ENCODE measurements at regions not wholly inside any gene's neighbourhood (a gene's known extent, or its start where the extent isn't known, plus 50 kb on each side); places are given as distances from the start of the nearest gene placed in this dataset.
"Not testable (repeated sequence)": the region's sequence is repeated elsewhere in the genome, so short reads cannot be mapped to it uniquely, and the experiment has no call there.

DNA sequence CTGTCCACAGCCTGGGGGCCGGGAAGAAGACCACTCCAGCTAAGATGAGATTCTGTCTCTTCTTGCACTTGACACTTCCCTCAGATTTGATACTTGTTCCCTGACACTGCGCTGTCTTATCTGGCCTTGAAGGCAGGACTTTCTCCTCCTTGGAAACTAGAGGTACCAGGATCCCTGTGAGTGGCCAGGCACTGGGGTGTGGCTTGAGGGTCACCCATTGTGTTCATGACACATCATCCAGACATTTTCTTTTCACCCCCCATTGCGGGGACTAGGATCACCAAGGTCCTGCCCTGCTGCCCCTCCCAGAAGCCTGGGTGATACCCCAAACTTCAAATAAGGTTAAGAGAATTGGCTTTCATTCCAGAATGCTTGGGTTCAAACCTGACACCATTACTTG is 103.3 kb downstream of the NDFIP1 start:
- Histone ChIP-seq H3K4me1 (peaks cover 11 to 30% (median 21%) of the 10 kb centered on the region in 10 experiments), H4K20me1 (no peaks in the 10 kb centered on the region), H3K4me2 (no peak overlapping the region), H3K27me3 (no peaks in the 10 kb centered on the region), H3K36me3 (no peaks in the 10 kb centered on the region), H3K27ac (no peak overlapping the region), H3K9ac (no peak overlapping the region), H3K9me3 (replicated peaks in 1 of 11) (no peaks in the 10 kb centered on the region), H3K4me3 (no peak overlapping the region)
- no peak for TF ChIP-seq Cebpa-rat (IDR thresholded peaks at IDR 0.05)

DNA sequence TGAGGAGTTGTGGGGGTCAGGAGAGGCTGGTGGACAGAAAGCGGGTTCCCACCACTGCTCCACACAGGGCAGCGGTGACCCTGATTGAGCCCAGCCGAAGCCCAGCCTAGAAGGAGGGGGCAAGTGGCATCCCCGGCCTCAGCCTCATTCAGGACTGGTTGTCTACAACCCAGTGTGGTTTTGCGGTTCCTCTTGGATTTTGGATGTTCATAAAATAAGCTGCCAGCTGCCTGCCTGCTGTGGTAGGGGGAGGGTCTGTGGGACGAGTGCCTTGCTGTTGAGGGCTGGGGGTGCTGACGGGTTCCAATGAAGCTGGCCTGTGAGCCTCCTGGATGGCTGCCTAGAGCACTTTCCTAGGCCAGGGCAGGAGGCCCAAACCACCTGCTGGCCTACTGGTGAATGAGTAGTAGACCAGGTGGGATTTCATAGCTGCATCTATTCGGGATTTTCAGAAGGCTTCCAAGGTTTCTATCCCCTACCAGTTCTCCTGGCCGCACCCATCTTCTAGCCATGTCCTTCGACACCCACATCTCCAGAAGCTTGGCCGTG is 102.4 kb downstream of the NDFIP1 start:
- no peak overlapping the region for H3K4me3 ChIP-seq
- no peaks in the 10 kb centered on the region for H3K27me3 ChIP-seq
- no peak overlapping the region for H3K27ac ChIP-seq
- H3K9ac ChIP-seq: no peak overlapping the region
- peak overlapping the region in 5 of 11 experiments; percentile 23 to 42 (median 36); a peak in 8 of 22 replicates for H3K4me2 ChIP-seq
- H3K9me3 ChIP-seq (replicated peaks in 1 of 11): no peaks in the 10 kb centered on the region
- TF ChIP-seq Cebpa-rat (IDR thresholded peaks at IDR 0.05): no peak
- H3K4me1 ChIP-seq: peaks cover 4 to 21% (median 11%) of the 10 kb centered on the region in 10 experiments
- no peaks in the 10 kb centered on the region for H4K20me1 ChIP-seq
- H3K36me3 ChIP-seq: no peaks in the 10 kb centered on the region

DNA sequence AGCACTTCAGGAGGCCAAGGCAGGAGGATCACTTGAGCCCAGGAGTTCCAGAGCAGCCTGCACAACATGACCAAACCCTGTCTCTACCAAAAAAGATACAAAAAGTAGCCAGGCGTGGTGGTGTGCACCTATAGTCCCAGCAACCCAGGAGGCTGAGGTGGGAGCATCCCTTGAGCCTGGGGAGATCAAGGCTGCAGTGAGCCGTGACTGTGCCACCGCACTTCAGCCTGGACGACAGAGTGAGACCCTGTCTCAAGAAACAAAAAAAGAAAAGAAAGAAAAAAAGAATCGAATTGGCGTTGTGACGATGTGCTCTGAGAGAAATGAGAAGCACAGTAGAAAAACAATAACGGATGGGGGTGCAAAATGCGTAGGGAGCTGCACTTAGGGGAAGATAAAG is 101.4 kb downstream of the NDFIP1 start:
- Histone ChIP-seq H3K36me3 (no peaks in the 10 kb centered on the region), H3K27ac (no peak overlapping the region), H4K20me1 (no peaks in the 10 kb centered on the region), H3K27me3 (no peaks in the 10 kb centered on the region), H3K4me1 (peaks cover 0 to 22% (median 12%) of the 10 kb centered on the region in 10 experiments; a peak in 14 of 20 replicates), H3K9ac (no peak overlapping the region), H3K9me3 (replicated peaks in 1 of 11) (no peaks in the 10 kb centered on the region), H3K4me2 (peak overlapping the region in 4 of 11 experiments; percentile 8 to 42 (median 30); a peak in 2 of 22 replicates), H3K4me3 (no peak overlapping the region)
- no peak for TF ChIP-seq Cebpa-rat (IDR thresholded peaks at IDR 0.05)

DNA sequence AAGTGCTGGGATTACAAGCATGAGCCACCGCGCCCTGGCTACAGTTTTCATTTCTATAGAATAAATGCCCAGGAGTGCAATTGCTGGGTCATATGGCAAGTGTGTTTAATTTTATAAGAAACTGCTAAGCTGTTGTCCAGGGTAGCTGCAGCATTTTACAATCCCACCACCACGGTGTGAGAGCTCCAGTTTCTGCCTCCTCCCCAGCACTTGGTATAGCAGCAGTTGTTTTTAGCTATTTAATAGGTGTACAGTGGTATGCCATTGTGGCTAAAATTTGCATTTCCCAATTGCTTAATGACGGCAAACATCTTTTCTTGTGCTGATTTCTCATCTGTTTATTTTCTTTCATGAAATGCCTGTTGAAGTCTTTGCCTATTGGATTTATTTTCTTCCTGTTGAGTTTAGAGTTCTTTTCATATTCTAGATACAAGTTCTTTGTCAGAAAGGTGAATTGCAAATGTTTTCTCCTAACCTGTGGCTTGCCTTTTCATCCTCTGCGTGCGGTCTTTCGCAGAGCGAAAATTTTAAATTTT is 100.3 kb downstream of the NDFIP1 start:
- H3K27ac ChIP-seq: no peak overlapping the region
- no peak for TF ChIP-seq Cebpa-rat (IDR thresholded peaks at IDR 0.05)

DNA sequence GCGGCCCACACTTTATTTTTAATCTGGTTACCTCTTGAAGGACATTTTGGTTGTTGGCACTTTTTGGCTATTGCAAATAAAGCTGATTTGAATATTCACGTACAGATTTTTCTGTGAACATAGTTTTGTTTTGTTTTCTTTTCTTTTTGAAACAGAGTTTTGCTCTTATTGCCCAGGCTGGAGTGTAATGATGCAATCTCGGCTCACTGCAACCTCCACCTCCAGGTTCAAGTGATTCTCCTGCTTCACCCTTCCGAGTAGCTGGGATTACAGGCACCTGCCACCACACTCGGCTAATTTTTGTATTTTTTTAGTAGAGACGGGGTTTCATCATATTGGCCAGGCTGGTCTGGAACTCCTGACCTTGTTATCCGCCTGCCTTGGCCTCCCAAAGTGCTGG is 99.7 kb downstream of the NDFIP1 start:
- H3K9ac ChIP-seq, H3K27ac ChIP-seq: not testable (repeated sequence)

More for the DNA sequence above, 100.3 kb downstream of the NDFIP1 start:
- Histone ChIP-seq H3K9ac (no peak overlapping the region), H3K4me1 (peaks cover 0 to 34% (median 22%) of the 10 kb centered on the region in 10 experiments; a peak in 16 of 20 replicates), H3K9me3 (replicated peaks in 1 of 11) (no peaks in the 10 kb centered on the region), H3K27me3 (no peaks in the 10 kb centered on the region), H4K20me1 (no peaks in the 10 kb centered on the region), H3K36me3 (no peaks in the 10 kb centered on the region), H3K4me2 (no peak overlapping the region), H3K4me3 (no peak overlapping the region)

DNA sequence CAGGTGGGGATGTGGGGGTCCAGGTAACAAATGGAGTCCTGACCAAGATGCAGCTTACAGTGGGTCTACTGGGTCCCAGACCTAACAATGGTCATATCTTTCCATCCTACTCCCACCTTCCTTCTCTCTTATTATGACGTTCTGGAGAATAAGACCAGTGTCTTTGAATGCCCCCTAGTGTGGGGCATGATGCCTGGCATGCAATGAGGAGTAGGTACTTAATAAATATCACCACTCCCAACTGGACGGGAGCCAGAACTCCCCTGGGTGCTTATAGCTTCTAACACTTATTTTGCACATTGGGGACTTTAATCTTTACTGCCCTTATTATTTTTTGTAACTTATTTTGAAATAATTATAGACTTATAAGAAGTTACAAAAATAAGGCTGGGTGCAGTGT is 98.2 kb downstream of the NDFIP1 start:
- peaks cover 8 to 34% (median 22%) of the 10 kb centered on the region in 10 experiments; a peak in 19 of 20 replicates for H3K4me1 ChIP-seq
- H3K9ac ChIP-seq: no peak overlapping the region
- H3K27ac ChIP-seq: no peak overlapping the region
- H3K27me3 ChIP-seq: no peaks in the 10 kb centered on the region
- no peaks in the 10 kb centered on the region for H3K9me3 ChIP-seq (replicated peaks in 1 of 11)
- H4K20me1 ChIP-seq: no peaks in the 10 kb centered on the region
- H3K4me3 ChIP-seq: no peak overlapping the region
- no peak overlapping the region for H3K4me2 ChIP-seq
- H3K36me3 ChIP-seq: no peaks in the 10 kb centered on the region
- no peak for TF ChIP-seq Cebpa-rat (IDR thresholded peaks at IDR 0.05)

More for the DNA sequence above, 99.7 kb downstream of the NDFIP1 start:
- not testable (repeated sequence) for H3K27me3 ChIP-seq; H3K4me3 ChIP-seq; H3K9me3 ChIP-seq (replicated peaks in 1 of 11); H4K20me1 ChIP-seq; H3K36me3 ChIP-seq; H3K4me2 ChIP-seq
- peaks cover 0 to 34% (median 22%) of the 10 kb centered on the region in 10 experiments; a peak in 16 of 20 replicates for H3K4me1 ChIP-seq

DNA sequence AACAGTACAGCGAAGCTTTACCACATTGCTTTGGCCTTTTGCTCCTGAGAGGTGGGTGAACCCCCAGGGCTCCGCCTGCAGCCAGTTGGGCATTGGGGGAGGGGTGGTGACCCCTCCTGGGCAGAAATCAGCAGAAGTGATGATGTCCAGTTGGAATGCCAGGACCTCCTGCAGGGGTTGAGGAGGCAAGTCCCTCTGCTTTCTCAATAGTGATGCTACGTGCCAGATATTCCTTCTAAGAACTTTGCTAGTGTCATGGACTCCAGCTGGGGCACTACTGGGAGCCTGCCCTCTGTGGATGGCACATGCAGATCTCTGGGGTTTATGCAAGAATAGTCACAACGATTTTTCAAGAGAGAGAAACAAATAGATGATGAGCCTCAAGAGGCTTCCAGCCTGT is 95.6 kb downstream of the NDFIP1 start:
- Histone ChIP-seq H3K9me3 (replicated peaks in 1 of 11) (no peaks in the 10 kb centered on the region), H3K27me3 (no peaks in the 10 kb centered on the region), H3K4me3 (no peak overlapping the region), H3K4me2 (peak overlapping the region in 8 of 11 experiments; percentile 19 to 58 (median 36); a peak in 14 of 22 replicates), H3K4me1 (peaks cover 8 to 22% (median 20%) of the 10 kb centered on the region in 10 experiments), H3K36me3 (no peaks in the 10 kb centered on the region), H4K20me1 (no peaks in the 10 kb centered on the region), H3K27ac (no peak overlapping the region), H3K9ac (no peak overlapping the region)
- no peak for TF ChIP-seq Cebpa-rat (IDR thresholded peaks at IDR 0.05)
